Bronchial epithelial cell (primary cell): ENCODE measurements at regions not wholly inside any gene's neighbourhood (a gene's known extent, or its start where the extent isn't known, plus 50 kb on each side); places are given as distances from the start of the nearest gene placed in this dataset.

Experiments used
- DNase-seq: peaks from one replicate; pipeline ENCODE4 v3.0.0-alpha.2; 2010; ENCODE audit warnings: low read depth
- FAIRE-seq: peaks from 2 replicates; lab custom pipeline; 2011; peaks lifted over from hg19 to GRCh38; lab: Jason Lieb, UNC
- H3K27me3 ChIP-seq: 2 replicates; pipeline ENCODE4 v1.5.1; 2011; ENCODE audit warnings: low read length; ENCODE audit not compliant: control insufficient read depth, insufficient read depth
- H3K36me3 ChIP-seq: 2 replicates; pipeline ENCODE4 v1.5.1; 2011; ENCODE audit warnings: low read length; ENCODE audit not compliant: control insufficient read depth, insufficient read depth
- H3K4me3 ChIP-seq: 2 replicates; pipeline ENCODE4 v1.5.1; 2011; ENCODE audit warnings: mild to moderate bottlenecking, low read depth, low read length, control low read depth
- CTCF ChIP-seq: IDR thresholded peaks from 2 replicates; pipeline ENCODE4 v1.5.1; 2011; ENCODE audit warnings: mild to moderate bottlenecking, moderate library complexity, low read length, control low read depth, inconsistent platforms; ENCODE audit not compliant: insufficient read depth, severe bottlenecking

- Histone ChIP-seq H3K4me3 (no peak overlapping the region), H3K27me3 (no peaks in the 10 kb centered on the region), H3K36me3 (no peaks in the 10 kb centered on the region)
- DNase-seq: no peak
- no peak for TF ChIP-seq CTCF
- FAIRE-seq: no peak
Observed at GRCh38 chr6:91020744-91021143, 433.9 kb upstream of the MAP3K7 start.

GRCh38 chr6:91018586-91018985 is 431.7 kb upstream of the MAP3K7 start:
- DNase-seq (no peak), FAIRE-seq (no peak)
- H3K27me3 ChIP-seq: no peaks in the 10 kb centered on the region
- H3K4me3 ChIP-seq: no peak overlapping the region
- no peak for TF ChIP-seq CTCF
- no peaks in the 10 kb centered on the region for H3K36me3 ChIP-seq

- DNase-seq: no peak
- H3K36me3 ChIP-seq: no peaks in the 10 kb centered on the region
- no peak for TF ChIP-seq CTCF
- no peak overlapping the region for H3K4me3 ChIP-seq
- H3K27me3 ChIP-seq: no peaks in the 10 kb centered on the region
- no peak for FAIRE-seq
Observed at GRCh38 chr6:91013511-91013910, 426.6 kb upstream of the MAP3K7 start.

GRCh38 chr6:90997076-90997475 is 410.2 kb upstream of the MAP3K7 start:
- no peak for FAIRE-seq
- no peak for TF ChIP-seq CTCF

GRCh38 chr6:90993770-90994169 is 406.9 kb upstream of the MAP3K7 start:
- Histone ChIP-seq H3K27me3 (no peaks in the 10 kb centered on the region), H3K36me3 (no peaks in the 10 kb centered on the region), H3K4me3 (no peak overlapping the region)
- FAIRE-seq (no peak), DNase-seq (peak; percentile 46)
- no peak for TF ChIP-seq CTCF

More at GRCh38 chr6:90997076-90997475, 410.2 kb upstream of the MAP3K7 start:
- H3K4me3 ChIP-seq: no peak overlapping the region
- no peaks in the 10 kb centered on the region for H3K36me3 ChIP-seq
- no peak for DNase-seq
- H3K27me3 ChIP-seq: no peaks in the 10 kb centered on the region

GRCh38 chr6:90989763-90990162 is 402.9 kb upstream of the MAP3K7 start:
- Histone ChIP-seq H3K27me3 (no peaks in the 10 kb centered on the region), H3K36me3 (no peaks in the 10 kb centered on the region), H3K4me3 (no peak overlapping the region)
- FAIRE-seq: no peak
- no peak for DNase-seq
- no peak for TF ChIP-seq CTCF
